Transverse colon (tissue), 4 donors: ENCODE measurements at regions not wholly inside any gene's neighbourhood (a gene's known extent, or its start where the extent isn't known, plus 50 kb on each side); places are given as distances from the start of the nearest gene placed in this dataset.

Experiments
- CTCF ChIP-seq, 5 experiments: fragments of 200-600 bp in 3 of 5; fragments of 450-650 bp in 2 of 5; sonication (generic) in 3 of 5; IDR thresholded peaks; 1 replicate in 2 of 5; 2 replicates in 3 of 5; pipeline ENCODE4 v1.5.1; 2016 to 2017; ENCODE audit warnings: antibody characterized with exemption in 5 of 5, inconsistent platforms in 3 of 5, mild to moderate bottlenecking in 2 of 5, moderate library complexity in 1 of 5
- EP300 ChIP-seq: sonication (generic); formaldehyde crosslinking; IDR thresholded peaks from one replicate; pipeline ENCODE4 v1.6.1; 2017; ENCODE audit warnings: antibody characterized with exemption, low read depth
- POLR2A ChIP-seq: fragments of 450-650 bp; IDR thresholded peaks from one replicate; pipeline ENCODE4 v1.6.1; 2016; ENCODE audit warnings: antibody characterized with exemption, mild to moderate bottlenecking, moderate library complexity
- POLR2AphosphoS5 ChIP-seq, 3 donors: sonication (generic); formaldehyde crosslinking; IDR thresholded peaks; one replicate each; pipeline ENCODE4 v1.6.1; 2016; ENCODE audit warnings: antibody characterized with exemption in 3 of 3

- TF ChIP-seq CTCF (IDR thresholded peaks at IDR 0.05) (no peak), EP300 (no peak), POLR2A (no peak), POLR2AphosphoS5 (IDR thresholded peaks at IDR 0.05) (no peak)
Measured at GRCh38 chr1:163836481-163836880, 514.7 kb downstream of the NUF2 start.
